Stomach (tissue), 4 donors: ENCODE measurements at regions not wholly inside any gene's neighbourhood (a gene's known extent, or its start where the extent isn't known, plus 50 kb on each side); places are given as distances from the start of the nearest gene placed in this dataset.

Experiments used
- CTCF ChIP-seq, 7 experiments: fragments of 450-650 bp in 4 of 7; fragments of 200-600 bp in 3 of 7; sonication (generic) in 3 of 7; IDR thresholded peaks; one replicate each; pipeline ENCODE4 v1.5.1; 2016 to 2019; ENCODE audit warnings: antibody characterized with exemption in 7 of 7, control low read depth in 2 of 7, mild to moderate bottlenecking in 1 of 7
- EP300 ChIP-seq: sonication (generic); formaldehyde crosslinking; IDR thresholded peaks from one replicate; pipeline ENCODE4 v1.6.1; 2017; ENCODE audit warnings: antibody characterized with exemption
- POLR2A ChIP-seq, 4 donors: fragments of 450-650 bp; IDR thresholded peaks; one replicate each; pipeline ENCODE4 v1.6.1; 2016; ENCODE audit warnings: antibody characterized with exemption in 4 of 4, control low read depth in 2 of 4, mild to moderate bottlenecking in 1 of 4, moderate library complexity in 1 of 4
- POLR2AphosphoS5 ChIP-seq, 3 donors: sonication (generic); formaldehyde crosslinking; IDR thresholded peaks; one replicate each; pipeline ENCODE4 v1.6.1; 2016; ENCODE audit warnings: antibody characterized with exemption in 3 of 3

GRCh38 chr5:12805165-12805698, 901.0 kb upstream of the CTNND2 start:
- TF ChIP-seq CTCF (IDR thresholded peaks at IDR 0.05) = no peak
- TF ChIP-seq EP300 = no peak
- no peak for TF ChIP-seq POLR2A (IDR thresholded peaks at IDR 0.05)
- no peak for TF ChIP-seq POLR2AphosphoS5 (IDR thresholded peaks at IDR 0.05)
